HG03571 (cell line): ENCODE measurements at regions not wholly inside any gene's neighbourhood (a gene's known extent, or its start where the extent isn't known, plus 50 kb on each side); places are given as distances from the start of the nearest gene placed in this dataset.
"Not testable (repeated sequence)": the region's sequence is repeated elsewhere in the genome, so short reads cannot be mapped to it uniquely, and the experiment has no call there.

Experiments
- ATAC-seq: cut with Tn5 transposase; IDR thresholded peaks from one replicate; pipeline ENCODE4 v1.9.1; 2021; ENCODE audit not compliant: unreplicated experiment

- ATAC-seq = no peak
Observed at GRCh38 chr5:17364987-17365810, 132.8 kb upstream of the TAF11L2 start.

- no peak for ATAC-seq
Observed at GRCh38 chr5:17365811-17366138, 132.3 kb upstream of the TAF11L2 start.

GRCh38 chr5:17367256-17367840 is 130.7 kb upstream of the TAF11L2 start:
- no peak for ATAC-seq

- no peak for ATAC-seq
Observed at GRCh38 chr5:17370651-17371050, 127.4 kb upstream of the TAF11L2 start.

- ATAC-seq = no peak
Observed at GRCh38 chr5:17373406-17373805, 124.6 kb upstream of the TAF11L2 start.

GRCh38 chr5:17373814-17374556 is 124.0 kb upstream of the TAF11L2 start:
- ATAC-seq = no peak

- ATAC-seq = no peak
Observed at GRCh38 chr5:17374973-17375742, 122.9 kb upstream of the TAF11L2 start.

GRCh38 chr5:17375886-17376285 is 122.1 kb upstream of the TAF11L2 start:
- ATAC-seq = not testable (repeated sequence)

- no peak for ATAC-seq
Observed at GRCh38 chr5:17378346-17378997, 119.6 kb upstream of the TAF11L2 start.

GRCh38 chr5:17379100-17379951 is 118.7 kb upstream of the TAF11L2 start:
- ATAC-seq = no peak

- no peak for ATAC-seq
Observed at GRCh38 chr5:17381932-17382331, 116.1 kb upstream of the TAF11L2 start.

GRCh38 chr5:17383526-17383925 is 114.5 kb upstream of the TAF11L2 start:
- no peak for ATAC-seq

- no peak for ATAC-seq
Observed at GRCh38 chr5:17384181-17384580, 113.8 kb upstream of the TAF11L2 start.

GRCh38 chr5:17388717-17389116 is 109.3 kb upstream of the TAF11L2 start:
- no peak for ATAC-seq

GRCh38 chr5:17394086-17394485 is 103.9 kb upstream of the TAF11L2 start:
- no peak for ATAC-seq

GRCh38 chr5:17395106-17395880 is 102.7 kb upstream of the TAF11L2 start:
- ATAC-seq = no peak

GRCh38 chr5:17396247-17396646 is 101.8 kb upstream of the TAF11L2 start:
- no peak for ATAC-seq

- ATAC-seq = peak; percentile 46
Observed at GRCh38 chr5:17398431-17398830, 99.6 kb upstream of the TAF11L2 start.
